ENCODE measurements at regions not wholly inside any gene's neighbourhood (a gene's known extent, or its start where the extent isn't known, plus 50 kb on each side); places are given as distances from the start of the nearest gene placed in this dataset.

DNA sequence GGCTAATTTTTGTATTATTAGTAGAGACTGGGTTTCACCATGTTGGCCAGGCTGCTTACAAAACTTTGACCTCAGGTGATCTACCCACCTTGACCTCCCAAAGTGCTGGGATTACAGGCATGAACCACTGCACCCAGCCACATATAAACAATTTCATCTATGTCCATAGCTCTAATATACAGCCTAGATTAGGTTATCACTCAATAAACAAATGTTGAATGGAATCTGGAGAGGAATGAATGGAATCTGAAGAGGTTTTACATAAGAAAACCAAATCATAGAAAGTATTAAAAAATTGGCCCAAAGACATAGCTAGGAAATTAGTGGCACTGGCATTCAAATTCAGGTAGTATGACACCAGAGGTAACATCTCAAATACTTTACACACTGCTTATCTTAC lies 1401.4 kb upstream of the TENM4 start:
- H3K27ac Mint-ChIP-seq (ENCODE audit: unreplicated experiment): no peak overlapping the region
- no peaks in the 10 kb centered on the region for H3K36me3 Mint-ChIP-seq (ENCODE audit: low read depth, unreplicated experiment)
- H3K9me3 Mint-ChIP-seq (ENCODE audit: unreplicated experiment): no peaks in the 10 kb centered on the region
- DNase-seq (ENCODE audit: low spot score): no peak
- no peaks in the 10 kb centered on the region for H3K27me3 Mint-ChIP-seq (ENCODE audit: unreplicated experiment)
- no peak overlapping the region for H3K4me3 Mint-ChIP-seq (ENCODE audit: unreplicated experiment)
- TF ChIP-seq, protein P1, sequence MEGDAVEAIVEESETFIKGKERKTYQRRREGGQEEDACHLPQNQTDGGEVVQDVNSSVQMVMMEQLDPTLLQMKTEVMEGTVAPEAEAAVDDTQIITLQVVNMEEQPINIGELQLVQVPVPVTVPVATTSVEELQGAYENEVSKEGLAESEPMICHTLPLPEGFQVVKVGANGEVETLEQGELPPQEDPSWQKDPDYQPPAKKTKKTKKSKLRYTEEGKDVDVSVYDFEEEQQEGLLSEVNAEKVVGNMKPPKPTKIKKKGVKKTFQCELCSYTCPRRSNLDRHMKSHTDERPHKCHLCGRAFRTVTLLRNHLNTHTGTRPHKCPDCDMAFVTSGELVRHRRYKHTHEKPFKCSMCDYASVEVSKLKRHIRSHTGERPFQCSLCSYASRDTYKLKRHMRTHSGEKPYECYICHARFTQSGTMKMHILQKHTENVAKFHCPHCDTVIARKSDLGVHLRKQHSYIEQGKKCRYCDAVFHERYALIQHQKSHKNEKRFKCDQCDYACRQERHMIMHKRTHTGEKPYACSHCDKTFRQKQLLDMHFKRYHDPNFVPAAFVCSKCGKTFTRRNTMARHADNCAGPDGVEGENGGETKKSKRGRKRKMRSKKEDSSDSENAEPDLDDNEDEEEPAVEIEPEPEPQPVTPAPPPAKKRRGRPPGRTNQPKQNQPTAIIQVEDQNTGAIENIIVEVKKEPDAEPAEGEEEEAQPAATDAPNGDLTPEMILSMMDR (IDR thresholded peaks at IDR 0.05; ENCODE audit: unreplicated experiment): no peak
- H3K4me1 Mint-ChIP-seq (ENCODE audit: unreplicated experiment): peaks cover 11% of the 10 kb centered on the region

DNA sequence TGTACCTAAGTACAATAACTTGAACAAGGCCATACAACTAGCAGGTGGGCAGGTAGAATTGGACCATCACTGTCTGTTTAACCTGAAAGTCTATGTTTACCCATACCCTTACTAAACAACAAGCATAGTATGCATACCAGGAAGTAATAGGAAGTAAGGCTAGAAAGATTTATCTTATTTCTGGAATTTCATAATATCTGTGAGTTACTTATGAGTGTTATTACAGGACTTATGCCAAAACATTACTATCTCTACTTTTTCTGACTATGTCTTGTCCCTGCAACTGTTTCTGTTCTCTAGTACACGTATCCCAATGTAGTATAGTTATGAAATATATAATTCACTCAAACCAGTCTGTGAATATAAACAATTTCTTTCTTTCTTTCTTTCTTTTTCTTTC lies 1400.8 kb upstream of the TENM4 start:
- no peaks in the 10 kb centered on the region for H3K27me3 Mint-ChIP-seq (ENCODE audit: unreplicated experiment)
- no peak overlapping the region for H3K4me3 Mint-ChIP-seq (ENCODE audit: unreplicated experiment)
- DNase-seq (ENCODE audit: low spot score): no peak
- peaks cover 7% of the 10 kb centered on the region for H3K4me1 Mint-ChIP-seq (ENCODE audit: unreplicated experiment)
- H3K9me3 Mint-ChIP-seq (ENCODE audit: unreplicated experiment): no peaks in the 10 kb centered on the region
- no peak overlapping the region for H3K27ac Mint-ChIP-seq (ENCODE audit: unreplicated experiment)
- TF ChIP-seq, protein P1 (IDR thresholded peaks at IDR 0.05; ENCODE audit: unreplicated experiment): no peak
- no peaks in the 10 kb centered on the region for H3K36me3 Mint-ChIP-seq (ENCODE audit: low read depth, unreplicated experiment)

DNA sequence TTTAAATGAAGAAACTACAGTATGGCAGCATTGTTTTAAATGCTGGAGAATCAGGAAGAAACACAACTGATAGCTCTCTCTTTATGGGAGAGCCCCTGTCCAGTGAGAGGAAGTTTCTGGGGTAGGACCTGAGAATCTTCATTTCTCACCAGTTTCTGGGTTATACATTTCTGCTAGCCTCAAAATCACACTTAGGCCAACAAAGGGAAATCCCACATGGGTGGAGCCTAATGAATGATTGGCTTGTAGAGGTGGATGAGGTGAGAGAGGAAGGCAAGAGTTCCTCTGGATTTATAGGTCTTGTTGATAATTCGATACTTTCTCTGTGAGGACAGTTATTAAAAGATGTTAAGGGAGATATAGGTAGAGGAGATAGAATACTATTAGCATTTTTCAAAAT lies 1397.3 kb upstream of the TENM4 start:
- no peaks in the 10 kb centered on the region for H3K27me3 Mint-ChIP-seq (ENCODE audit: unreplicated experiment)
- H3K36me3 Mint-ChIP-seq (ENCODE audit: low read depth, unreplicated experiment): no peaks in the 10 kb centered on the region
- peaks cover 2% of the 10 kb centered on the region for H3K4me1 Mint-ChIP-seq (ENCODE audit: unreplicated experiment)
- no peak overlapping the region for H3K4me3 Mint-ChIP-seq (ENCODE audit: unreplicated experiment)
- TF ChIP-seq, protein P1 (IDR thresholded peaks at IDR 0.05; ENCODE audit: unreplicated experiment): no peak
- H3K27ac Mint-ChIP-seq (ENCODE audit: unreplicated experiment): no peak overlapping the region
- H3K9me3 Mint-ChIP-seq (ENCODE audit: unreplicated experiment): no peaks in the 10 kb centered on the region
- DNase-seq (ENCODE audit: low spot score): no peak

DNA sequence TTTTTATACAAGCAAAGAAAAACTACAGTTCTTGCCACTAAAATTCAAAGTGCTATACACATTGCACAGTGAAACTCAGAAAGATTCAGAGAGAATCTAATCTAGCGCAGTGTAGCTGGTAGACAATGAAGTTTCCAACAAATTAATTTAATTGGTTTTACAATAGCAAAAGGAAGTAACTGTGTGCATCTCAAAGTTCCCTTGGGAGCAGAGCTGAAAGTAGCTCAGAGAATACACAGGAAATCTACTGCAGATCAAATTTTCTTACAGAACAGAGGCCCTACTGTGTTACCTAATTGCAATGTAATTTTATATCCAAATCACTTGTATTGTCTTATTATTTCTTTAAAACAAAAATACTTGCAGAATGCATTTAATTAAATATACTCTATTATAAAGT lies 1396.2 kb upstream of the TENM4 start:
- DNase-seq (ENCODE audit: low spot score): no peak
- H3K4me1 Mint-ChIP-seq (ENCODE audit: unreplicated experiment): peaks cover 2% of the 10 kb centered on the region

DNA sequence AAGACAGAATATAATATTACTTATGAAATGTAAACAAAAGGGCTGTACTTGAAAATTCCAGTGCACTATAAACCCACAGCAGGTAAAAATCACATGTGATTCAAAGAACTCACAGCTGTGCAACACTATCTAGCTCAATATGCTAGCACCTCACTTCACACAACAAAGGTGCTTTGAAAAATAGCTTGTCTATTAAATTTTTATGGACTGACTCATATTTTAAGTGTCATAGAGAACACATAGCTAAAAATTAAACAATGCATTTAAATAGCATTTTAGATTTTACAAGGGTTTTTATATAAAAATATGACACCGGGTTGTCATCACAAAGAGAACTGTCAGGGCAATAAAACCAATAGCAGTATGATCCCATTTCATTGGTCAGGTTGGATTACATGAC lies 1390.5 kb upstream of the TENM4 start:
- Mint-ChIP-seq H3K27me3 (ENCODE audit: unreplicated experiment) (no peaks in the 10 kb centered on the region), H3K36me3 (ENCODE audit: low read depth, unreplicated experiment) (no peaks in the 10 kb centered on the region), H3K4me1 (ENCODE audit: unreplicated experiment) (no peaks in the 10 kb centered on the region), H3K4me3 (ENCODE audit: unreplicated experiment) (no peak overlapping the region), H3K27ac (ENCODE audit: unreplicated experiment) (no peak overlapping the region), H3K9me3 (ENCODE audit: unreplicated experiment) (no peaks in the 10 kb centered on the region)
- TF ChIP-seq, protein P1 (IDR thresholded peaks at IDR 0.05; ENCODE audit: unreplicated experiment): no peak
- DNase-seq (ENCODE audit: low spot score): no peak

More for the DNA sequence above, 1396.2 kb upstream of the TENM4 start:
- Mint-ChIP-seq H3K27ac (ENCODE audit: unreplicated experiment) (no peak overlapping the region), H3K9me3 (ENCODE audit: unreplicated experiment) (no peaks in the 10 kb centered on the region), H3K4me3 (ENCODE audit: unreplicated experiment) (no peak overlapping the region), H3K36me3 (ENCODE audit: low read depth, unreplicated experiment) (no peaks in the 10 kb centered on the region), H3K27me3 (ENCODE audit: unreplicated experiment) (no peaks in the 10 kb centered on the region)
- TF ChIP-seq, protein P1 (IDR thresholded peaks at IDR 0.05; ENCODE audit: unreplicated experiment): no peak
